GM18909 (cell line): ENCODE measurements at regions not wholly inside any gene's neighbourhood (a gene's known extent, or its start where the extent isn't known, plus 50 kb on each side); places are given as distances from the start of the nearest gene placed in this dataset.
A peak's percentile ranks its signal among the peaks of the same experiment; 100 is the strongest.
"Not testable (repeated sequence)": the region's sequence is repeated elsewhere in the genome, so short reads cannot be mapped to it uniquely, and the experiment has no call there.

Source experiments
- ATAC-seq: cut with Tn5 transposase; IDR thresholded peaks from one replicate; pipeline ENCODE4 v1.9.1; 2021; ENCODE audit warnings: mild to moderate bottlenecking; ENCODE audit not compliant: unreplicated experiment, poor library complexity

GRCh38 chr1:118578276-118578675, 393.2 kb upstream of the SPAG17 start:
- no peak for ATAC-seq

DNA sequence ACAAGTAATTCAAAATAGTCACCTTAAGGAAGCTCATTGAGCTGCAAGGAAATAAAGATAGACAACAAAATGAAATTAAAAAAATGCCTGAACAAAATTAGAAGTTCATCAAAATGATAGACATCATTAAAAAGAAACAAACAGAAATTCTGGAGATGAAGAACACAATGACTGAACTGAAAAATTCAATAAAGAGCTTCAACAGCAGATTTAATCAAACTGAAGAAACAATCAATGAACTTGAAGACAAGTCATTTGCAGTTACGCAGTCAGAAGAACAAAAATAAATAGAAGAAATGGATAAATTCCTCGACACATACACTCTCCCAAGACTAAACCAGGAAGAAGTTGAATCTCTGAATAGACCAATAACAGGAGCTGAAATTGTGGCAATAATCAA, 390.0 kb upstream of the SPAG17 start:
- ATAC-seq, result no peak

- ATAC-seq, result no peak
Measured at GRCh38 chr1:118564961-118565703, 380.1 kb upstream of the SPAG17 start.

DNA sequence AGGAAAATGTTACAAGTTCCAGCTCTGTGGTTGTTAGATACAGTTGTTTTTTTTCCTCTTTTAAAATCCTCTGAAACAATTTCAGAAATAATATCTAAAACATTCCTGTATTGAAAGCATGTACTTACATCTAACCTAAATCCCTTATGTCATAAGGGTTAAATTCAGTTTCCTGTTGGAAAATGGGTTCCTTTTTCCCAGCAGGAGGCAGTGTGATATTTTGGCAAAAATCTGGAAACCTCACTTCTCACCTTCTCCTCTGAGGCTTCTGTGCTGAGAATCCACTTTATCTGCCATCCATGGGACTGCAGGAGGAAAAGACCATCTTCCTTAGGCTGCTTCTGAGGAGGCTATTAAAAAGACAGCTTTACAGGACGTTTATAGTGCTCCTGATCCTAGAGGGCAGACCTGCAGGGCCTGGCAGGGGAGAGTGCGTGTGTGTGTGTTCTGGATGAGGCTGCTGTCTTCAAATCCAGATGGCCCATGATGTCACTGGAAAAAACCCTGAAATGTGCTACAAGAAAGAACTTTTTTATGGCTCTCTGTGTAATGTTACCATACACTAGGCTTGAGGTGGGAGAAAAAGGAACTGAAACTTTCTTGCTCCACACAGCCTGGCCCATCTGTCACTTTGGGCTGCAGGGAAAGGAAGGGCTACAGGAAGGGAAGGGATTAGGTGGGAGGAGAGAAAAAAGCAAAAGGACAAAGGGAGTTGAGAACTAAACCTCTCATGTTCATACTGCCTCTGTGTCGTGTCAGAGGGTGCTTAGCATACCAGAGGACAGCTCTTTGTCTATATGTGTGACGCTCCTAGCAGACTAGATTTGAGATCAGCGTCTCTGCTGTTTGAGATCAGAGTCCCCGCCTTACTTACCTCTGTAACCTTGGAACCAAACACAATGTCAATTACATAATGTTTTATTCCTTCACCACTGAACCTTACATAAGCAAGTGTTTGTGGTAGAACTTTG, 379.2 kb upstream of the SPAG17 start:
- peak; percentile 78 for ATAC-seq

DNA sequence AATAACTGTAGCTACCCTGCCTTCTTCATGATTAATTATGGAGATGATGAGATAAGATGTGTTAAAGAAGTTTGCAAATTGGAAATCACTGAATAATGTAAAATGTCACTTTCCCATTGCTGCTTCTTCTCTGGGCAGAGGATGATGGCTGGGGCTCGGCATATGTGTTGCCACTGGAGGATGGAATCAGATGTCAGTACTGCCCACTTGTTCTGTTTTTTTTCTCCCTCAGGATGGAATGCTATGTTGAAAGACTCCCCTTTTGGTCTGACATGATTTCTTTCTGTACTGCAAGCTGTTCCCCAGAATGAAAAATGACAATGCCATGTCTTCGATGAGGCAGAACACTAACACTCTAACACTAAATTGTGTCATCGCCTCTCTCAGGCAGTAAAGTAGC, 373.9 kb upstream of the SPAG17 start:
- ATAC-seq, result no peak

GRCh38 chr1:118556936-118557335, 371.9 kb upstream of the SPAG17 start:
- ATAC-seq, result no peak

GRCh38 chr1:118555638-118556037, 370.6 kb upstream of the SPAG17 start:
- no peak for ATAC-seq

GRCh38 chr1:118535901-118536300, 350.9 kb upstream of the SPAG17 start:
- ATAC-seq, result no peak

DNA sequence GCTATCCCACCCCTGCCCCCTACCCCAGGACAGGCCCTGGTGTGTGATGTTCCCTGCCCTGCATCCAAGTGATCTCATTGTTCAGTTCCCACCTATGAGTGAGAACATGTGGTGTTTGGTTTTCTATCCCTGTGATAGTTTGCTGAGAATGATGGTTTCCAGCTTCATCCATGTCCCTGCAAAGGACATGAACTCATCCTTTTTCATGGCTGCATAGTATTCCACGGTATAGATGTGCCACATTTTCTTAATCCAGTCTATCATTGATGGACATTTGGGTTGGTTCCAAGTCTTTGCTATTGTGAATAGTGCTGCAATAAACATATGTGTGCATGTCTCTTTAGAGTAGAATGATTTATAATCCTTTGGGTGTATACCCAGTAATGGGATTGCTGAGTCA, 326.9 kb upstream of the SPAG17 start:
- ATAC-seq, result not testable (repeated sequence)

GRCh38 chr1:118504867-118505266, 319.8 kb upstream of the SPAG17 start:
- no peak for ATAC-seq

GRCh38 chr1:118504221-118504644, 319.2 kb upstream of the SPAG17 start:
- no peak for ATAC-seq

DNA sequence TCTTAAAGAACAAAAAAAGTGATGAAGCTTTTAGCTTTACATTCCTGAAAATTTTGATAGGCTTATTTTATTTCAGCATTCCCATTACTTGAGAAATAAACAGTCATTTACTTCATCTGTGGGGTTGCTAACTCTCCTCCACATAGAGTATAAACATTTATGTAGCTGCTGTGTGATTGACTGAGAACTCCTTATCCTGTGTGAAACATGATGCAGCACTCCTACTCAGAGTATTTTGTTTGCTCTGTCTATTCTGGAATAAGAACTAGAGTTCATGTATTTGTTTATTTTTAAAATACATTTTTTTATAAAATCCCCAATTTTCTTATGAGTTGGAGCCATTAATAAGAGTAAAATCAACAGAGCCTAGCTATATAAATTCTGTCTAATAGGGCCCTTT, 318.7 kb upstream of the SPAG17 start:
- no peak for ATAC-seq

DNA sequence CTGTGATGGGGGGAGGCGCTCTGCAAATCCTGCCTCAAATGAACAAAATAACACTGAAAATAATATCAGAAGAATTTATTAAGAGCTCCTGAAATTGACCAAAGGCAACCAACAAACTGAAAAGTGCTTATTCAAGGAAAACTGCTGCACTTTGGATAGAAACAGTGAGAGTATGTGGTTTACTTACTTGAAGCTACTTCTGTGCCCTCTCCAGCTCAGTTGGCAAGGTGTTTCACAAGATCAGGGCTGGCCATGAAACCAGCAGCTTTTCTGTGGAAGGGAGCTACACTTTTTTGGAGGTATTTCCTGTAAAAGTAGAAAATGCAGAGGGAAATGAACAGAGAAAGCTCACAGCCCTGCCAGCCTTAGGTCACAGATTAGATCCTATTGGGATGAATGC, 310.0 kb upstream of the SPAG17 start:
- no peak for ATAC-seq

DNA sequence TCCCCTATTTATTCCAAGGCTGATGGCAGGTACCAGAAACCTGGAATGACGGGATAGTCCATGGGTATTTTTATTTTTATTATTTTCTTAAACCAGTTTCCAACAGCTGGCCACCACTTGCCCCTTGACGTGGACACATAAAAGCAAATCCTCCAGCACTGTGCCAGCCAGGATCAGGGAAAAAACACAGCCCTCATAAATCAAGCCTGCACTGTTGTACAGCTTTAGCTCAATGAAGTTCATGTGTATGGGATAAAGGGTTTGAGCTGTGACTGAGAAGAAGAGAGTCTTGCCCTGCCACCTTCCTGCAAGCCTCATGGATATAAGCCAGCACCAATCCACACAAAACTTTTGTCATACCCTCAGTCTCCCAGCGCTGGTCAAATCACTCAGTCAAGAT, 303.8 kb upstream of the SPAG17 start:
- ATAC-seq, result no peak

GRCh38 chr1:118487932-118488331, 302.9 kb upstream of the SPAG17 start:
- ATAC-seq, result no peak

DNA sequence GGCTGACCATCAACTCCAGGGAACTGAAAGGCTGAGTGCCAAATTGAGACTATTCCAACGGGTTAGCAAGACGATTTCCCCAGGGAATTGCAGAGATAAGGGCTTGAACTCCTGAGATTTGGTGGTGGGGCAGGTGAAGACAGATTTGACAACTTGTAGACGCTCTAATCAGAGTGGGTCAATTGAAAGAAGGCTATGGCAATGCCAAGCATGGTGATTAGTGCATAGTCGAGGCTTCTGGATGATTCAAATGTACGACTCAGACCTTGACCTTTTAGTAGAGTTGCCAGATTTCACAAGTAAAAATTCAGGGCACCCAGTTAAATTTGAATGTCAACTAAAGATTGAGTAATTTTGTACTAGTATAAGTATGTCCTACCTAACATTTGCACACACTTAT, 302.1 kb upstream of the SPAG17 start:
- ATAC-seq, result no peak

GRCh38 chr1:118486199-118486598, 301.2 kb upstream of the SPAG17 start:
- ATAC-seq, result no peak

GRCh38 chr1:118485757-118486156, 300.7 kb upstream of the SPAG17 start:
- ATAC-seq, result no peak

DNA sequence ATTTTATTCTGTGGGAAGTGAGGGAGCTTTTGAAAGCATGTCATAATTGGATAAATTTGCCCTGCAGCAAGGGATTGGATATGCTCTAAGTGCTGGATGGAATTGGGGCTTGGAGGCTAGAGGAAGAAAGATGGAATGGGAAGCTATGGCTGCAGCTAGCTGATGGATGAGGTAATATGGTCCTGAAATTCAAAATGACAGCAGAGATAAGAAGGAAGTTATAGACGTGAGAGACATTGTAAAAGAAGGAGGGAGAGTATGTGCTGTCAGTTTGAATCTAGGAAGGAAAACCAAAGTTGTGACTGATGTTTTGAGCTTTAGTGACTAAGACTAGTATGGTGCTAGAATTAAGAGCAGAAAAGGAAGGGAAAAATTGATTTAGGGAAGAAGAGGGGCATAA, 299.9 kb upstream of the SPAG17 start:
- no peak for ATAC-seq

DNA sequence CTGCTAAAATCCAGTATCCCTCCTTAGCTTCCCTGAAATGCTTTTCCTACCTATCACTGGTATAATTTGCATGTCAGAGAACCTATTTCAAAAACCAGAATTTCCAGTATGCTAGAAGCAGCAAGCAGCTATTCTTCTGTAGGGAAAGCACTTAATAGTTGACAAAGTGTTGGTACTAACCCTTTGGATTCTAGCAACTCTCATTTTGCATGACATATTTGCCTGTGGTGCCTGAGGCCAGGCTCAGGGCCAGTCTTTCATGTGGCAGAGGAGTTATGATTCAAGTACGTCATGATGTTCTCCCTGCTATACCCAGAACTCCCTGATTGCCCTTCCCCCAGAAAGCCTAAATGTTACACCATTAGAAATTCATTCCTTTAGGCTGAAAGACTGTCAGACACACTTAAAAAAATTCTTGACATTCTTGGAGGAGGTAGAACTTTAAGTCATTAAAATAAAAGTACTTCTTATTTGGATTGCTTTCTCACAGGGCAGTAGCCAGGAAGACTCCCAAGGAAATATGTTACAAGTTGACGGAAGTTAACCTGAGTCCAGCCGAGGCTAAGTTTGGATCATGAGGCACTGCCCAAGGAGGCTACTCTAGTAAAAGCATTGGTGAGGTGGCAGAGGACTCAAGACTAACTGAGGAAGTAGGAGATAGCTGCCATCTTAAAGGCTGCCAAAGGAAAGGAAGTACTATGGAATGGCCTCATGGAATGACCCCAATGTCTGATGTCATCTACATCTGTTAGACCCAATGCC, 298.4 kb upstream of the SPAG17 start:
- no peak for ATAC-seq

DNA sequence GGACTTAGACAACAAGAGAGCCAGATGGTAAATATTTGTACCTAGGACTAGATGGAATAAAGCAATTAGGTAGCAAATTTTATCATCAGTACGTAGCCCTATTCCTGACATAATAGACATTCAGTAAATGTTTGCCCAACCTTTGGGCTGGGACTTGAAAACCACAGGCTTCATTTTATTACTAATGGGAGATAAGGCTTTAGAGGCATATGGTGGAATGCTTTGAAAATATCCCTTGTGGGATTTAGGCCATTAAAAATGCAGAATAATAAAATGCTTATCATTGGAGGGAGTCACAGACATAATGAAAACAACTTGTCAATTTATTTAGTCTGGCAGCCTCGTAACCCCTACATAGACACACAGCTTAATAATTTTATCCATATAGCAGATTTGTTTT, 296.1 kb upstream of the SPAG17 start:
- no peak for ATAC-seq
